IMR-90 (cell line): ENCODE measurements at regions not wholly inside any gene's neighbourhood (a gene's known extent, or its start where the extent isn't known, plus 50 kb on each side); places are given as distances from the start of the nearest gene placed in this dataset.

Experiments used
- ATAC-seq: fragments of 200-7000 bp; cut with Tn5 transposase; 2 replicates; pipeline ENCODE4 v1.9.1; 2020; ENCODE audit warnings: low read depth, mild to moderate bottlenecking, moderate library complexity
- BruUV-seq: library from RNA; stranded (reverse); fragments of 400-500 nt; replicated peaks from 2 replicates; lab custom pipeline; 2021; lab: Mats Ljungman, UMichigan
- CTCF ChIA-PET: fragments of 300-600 bp; formaldehyde crosslinking; extraction: SDS; loops from one replicate; lab custom pipeline; 2021; ENCODE audit warnings: antibody characterized with exemption; lab: Yijun Ruan, JAX
- POLR2A ChIA-PET: fragments of 300-600 bp; sonication (Branson Sonifier 250); formaldehyde crosslinking; loops from one replicate; lab custom pipeline; 2022; ENCODE audit warnings: antibody characterized with exemption; ENCODE audit not compliant: unreplicated experiment; lab: Charles Lee
- DNase-seq: peaks from one replicate; pipeline ENCODE4 v3.0.0; 2013
- H2AFZ ChIP-seq: replicated peaks from 2 replicates; pipeline ENCODE3; 2013; ENCODE audit warnings: low read length, mild to moderate bottlenecking; ENCODE audit not compliant: poor library complexity
- H2AK5ac ChIP-seq: 2 replicates; pipeline ENCODE4 v1.6.1; 2013; ENCODE audit warnings: low read depth, low read length, inconsistent platforms
- H2AK9ac ChIP-seq: replicated peaks from 2 replicates; pipeline ENCODE3; 2013; ENCODE audit warnings: mild to moderate bottlenecking, low read depth, low read length, moderate library complexity; ENCODE audit not compliant: poor library complexity
- H2BK120ac ChIP-seq: 2 replicates; pipeline ENCODE4 v1.6.1; 2013; ENCODE audit warnings: low read depth, low read length, inconsistent platforms
- H2BK15ac ChIP-seq: 3 replicates; pipeline ENCODE4 v1.6.1; 2013; ENCODE audit warnings: low read depth, low read length, inconsistent platforms
- H2BK20ac ChIP-seq: 2 replicates; pipeline ENCODE4 v1.6.1; 2013; ENCODE audit warnings: low read depth, mild to moderate bottlenecking, inconsistent platforms, low read length, moderate library complexity
- H2BK5ac ChIP-seq: 2 replicates; pipeline ENCODE4 v1.6.1; 2013; ENCODE audit warnings: mild to moderate bottlenecking, low read depth, low read length, inconsistent platforms; ENCODE audit not compliant: poor library complexity, severe bottlenecking
- H3K14ac ChIP-seq: replicated peaks from 2 replicates; pipeline ENCODE4 v1.6.1; 2013; ENCODE audit warnings: low read depth, low read length, inconsistent platforms
- H3K18ac ChIP-seq: 2 replicates; pipeline ENCODE4 v1.6.1; 2013; ENCODE audit warnings: low read depth, low read length, control low read depth
- H3K23ac ChIP-seq: 2 replicates; pipeline ENCODE4 v1.6.1; 2013; ENCODE audit warnings: low read depth, low read length, inconsistent platforms
- H3K27ac ChIP-seq: 2 replicates; pipeline ENCODE4 v1.5.1; 2013; ENCODE audit warnings: mild to moderate bottlenecking, control low read depth, low read length; ENCODE audit not compliant: insufficient read depth
- H3K27me3 ChIP-seq: 2 replicates; pipeline ENCODE4 v1.6.1; 2013; ENCODE audit warnings: low read length; ENCODE audit not compliant: control insufficient read depth, insufficient read depth
- H3K36me3 ChIP-seq: 2 replicates; pipeline ENCODE4 v1.6.1; 2013; ENCODE audit warnings: low read length, mixed read lengths; ENCODE audit not compliant: control insufficient read depth, insufficient read depth
- H3K4ac ChIP-seq: 2 replicates; pipeline ENCODE4 v1.6.1; 2013; ENCODE audit warnings: low read depth, low read length, inconsistent platforms
- H3K4me1 ChIP-seq: 2 replicates; pipeline ENCODE4 v1.6.1; 2013; ENCODE audit warnings: low read length, mixed read lengths; ENCODE audit not compliant: control insufficient read depth, insufficient read depth
- H3K4me2 ChIP-seq: 2 replicates; pipeline ENCODE4 v1.6.1; 2013; ENCODE audit warnings: low read depth, mild to moderate bottlenecking, control low read depth, low read length, moderate library complexity
- H3K4me3 ChIP-seq: 2 replicates; pipeline ENCODE4 v1.5.1; 2013; ENCODE audit warnings: low read depth, mild to moderate bottlenecking, control low read depth, low read length, moderate library complexity; ENCODE audit not compliant: insufficient read depth
- H3K56ac ChIP-seq: 2 replicates; pipeline ENCODE4 v1.6.1; 2013; ENCODE audit warnings: low read length, inconsistent platforms; ENCODE audit not compliant: insufficient read depth; ENCODE audit errors: extremely low read depth
- H3K79me1 ChIP-seq, 2 experiments: 2 replicates each; pipeline ENCODE4 v1.6.1; 2013; ENCODE audit warnings: low read length in 2 of 2, inconsistent platforms in 1 of 2, low read depth in 1 of 2
- H3K9ac ChIP-seq: 2 replicates; pipeline ENCODE4 v1.6.1; 2013; ENCODE audit warnings: low read depth, low read length, control low read depth
- H3K9me1 ChIP-seq: 2 replicates; pipeline ENCODE4 v1.6.1; 2013; ENCODE audit warnings: low read length, inconsistent platforms; ENCODE audit not compliant: insufficient read depth
- H3K9me3 ChIP-seq: 2 replicates; pipeline ENCODE4 v1.6.1; 2013; ENCODE audit warnings: low read length; ENCODE audit not compliant: control insufficient read depth, insufficient read depth
- H4K20me1 ChIP-seq: 2 replicates; pipeline ENCODE4 v1.6.1; 2013; ENCODE audit warnings: low read length, inconsistent platforms; ENCODE audit not compliant: insufficient read depth
- H4K5ac ChIP-seq: 2 replicates; pipeline ENCODE4 v1.6.1; 2013; ENCODE audit warnings: mild to moderate bottlenecking, low read depth, low read length, control low read depth
- H4K8ac ChIP-seq, 2 experiments: 2 replicates each; pipeline ENCODE4 v1.6.1; 2013; ENCODE audit warnings: low read depth in 2 of 2, low read length in 2 of 2, control low read depth in 1 of 2, inconsistent platforms in 1 of 2
- H4K91ac ChIP-seq: 2 replicates; pipeline ENCODE4 v1.6.1; 2013; ENCODE audit warnings: low read depth, low read length, inconsistent platforms; ENCODE audit not compliant: insufficient read depth
- BHLHE40 ChIP-seq: fragments of 150-350 bp; IDR thresholded peaks from 2 replicates; pipeline ENCODE4 v1.6.1; 2016; ENCODE audit warnings: mild to moderate bottlenecking, low read depth, low read length
- CEBPB ChIP-seq: IDR thresholded peaks from 2 replicates; pipeline ENCODE4 v1.6.1; 2012; ENCODE audit warnings: low read depth, low read length, improper control_type of control experiment
- CHD1 ChIP-seq: IDR thresholded peaks from 2 replicates; pipeline ENCODE4 v1.6.1; 2012; ENCODE audit warnings: low read depth, low read length, improper control_type of control experiment
- CTCF ChIP-seq: conservative IDR thresholded peaks from 2 replicates; pipeline ENCODE4 v1.5.1; 2012; ENCODE audit warnings: mild to moderate bottlenecking, low read depth, low read length, improper control_type of control experiment
- ELK1 ChIP-seq: fragments of 150-350 bp; IDR thresholded peaks from 2 replicates; pipeline ENCODE4 v1.6.1; 2016; ENCODE audit warnings: low read depth, mild to moderate bottlenecking, low read length, moderate library complexity, borderline replicate concordance
- FOS ChIP-seq: fragments of 150-350 bp; IDR thresholded peaks from 2 replicates; pipeline ENCODE4 v1.6.1; 2016; ENCODE audit warnings: low read depth, low read length
- MAFK ChIP-seq: IDR thresholded peaks from 2 replicates; pipeline ENCODE4 v1.6.1; 2012; ENCODE audit warnings: low read depth, low read length, improper control_type of control experiment
- MAZ ChIP-seq: IDR thresholded peaks from 2 replicates; pipeline ENCODE4 v1.6.1; 2012; ENCODE audit warnings: low read depth, mild to moderate bottlenecking, low read length, improper control_type of control experiment, moderate library complexity, borderline replicate concordance
- MXI1 ChIP-seq: IDR thresholded peaks from 2 replicates; pipeline ENCODE4 v1.6.1; 2012; ENCODE audit warnings: low read depth, mild to moderate bottlenecking, low read length, moderate library complexity, borderline replicate concordance
- NFE2L2 ChIP-seq: fragments of 150-350 bp; IDR thresholded peaks from 2 replicates; pipeline ENCODE4 v1.6.1; 2016; ENCODE audit warnings: low read depth, mild to moderate bottlenecking, low read length
- POLR2A ChIP-seq: IDR thresholded peaks from 2 replicates; pipeline ENCODE4 v1.6.1; 2012; ENCODE audit warnings: mild to moderate bottlenecking, low read depth, low read length
- RAD21 ChIP-seq: IDR thresholded peaks from 2 replicates; pipeline ENCODE4 v1.6.1; 2012; ENCODE audit warnings: low read length, improper control_type of control experiment
- RCOR1 ChIP-seq: IDR thresholded peaks from 2 replicates; pipeline ENCODE4 v1.6.1; 2012; ENCODE audit warnings: mild to moderate bottlenecking, low read length, improper control_type of control experiment; ENCODE audit not compliant: insufficient replicate concordance
- RFX5 ChIP-seq: IDR thresholded peaks from 2 replicates; pipeline ENCODE4 v1.8.0; 2012; ENCODE audit warnings: low read depth, mild to moderate bottlenecking, low read length, moderate library complexity
- SMC3 ChIP-seq: fragments of 150-350 bp; IDR thresholded peaks from 2 replicates; pipeline ENCODE4 v1.6.1; 2016; ENCODE audit warnings: low read depth, mild to moderate bottlenecking, antibody characterized with exemption, low read length, moderate library complexity
- USF2 ChIP-seq: fragments of 150-350 bp; IDR thresholded peaks from 2 replicates; pipeline ENCODE4 v1.6.1; 2017; ENCODE audit warnings: mild to moderate bottlenecking, antibody characterized with exemption, low read length, low read depth
- WGBS, 2 experiments: methylation state at CpG; one replicate each; pipeline versions ENCODE4 v1.1.5 to v1.1.7; 2013; ENCODE audit warnings: missing lambda C conversion rate in 2 of 2; ENCODE audit not compliant: insufficient read length in 1 of 2; ENCODE audit errors: extremely low coverage in 2 of 2; 5-methylcytosine and 5-hydroxymethylcytosine counted together
- dilution Hi-C: fragments of 300-500 bp; cut with HindIII; formaldehyde crosslinking; loops from one replicate; pipeline ENCODE4 v1.14.3; 2018; ENCODE audit warnings: low sequenced_read_pairs; ENCODE audit not compliant: unreplicated experiment
- in situ Hi-C: fragments of 300-500 bp; cut with MboI; formaldehyde crosslinking; loops from 3 replicates; pipeline ENCODE4 v1.14.3; 2019; ENCODE audit warnings: low sequenced_read_pairs, inconsistent platforms, mixed read lengths
- intact Hi-C: fragments of 100-400 bp; cut with micrococcal nuclease; formaldehyde crosslinking; loops from 2 replicates; pipeline ENCODE4 v1.10.0; 2022

GRCh38 chr22:44403602-44404329 is 91.0 kb upstream of the SHISAL1 start:
- H3K18ac ChIP-seq = no peak overlapping the region
- no peak overlapping the region for H4K5ac ChIP-seq
- no peak overlapping the region for H2AK9ac ChIP-seq
- H3K9me3 ChIP-seq = no peaks in the 10 kb centered on the region
- no peak overlapping the region for H2AFZ ChIP-seq
- no peak overlapping the region for H2BK120ac ChIP-seq
- no peak overlapping the region for H3K56ac ChIP-seq
- H3K36me3 ChIP-seq = no peaks in the 10 kb centered on the region
- in situ Hi-C loops = no loop called here
- intact Hi-C loops = no loop called here
- no TSS peak for BruUV-seq
- TF ChIP-seq MXI1 (no peak), CHD1 (no peak), SMC3 (no peak), CEBPB (no peak), RAD21 (no peak), FOS (no peak), CTCF (no peak), ELK1 (no peak), RFX5 (no peak), NFE2L2 (no peak), RCOR1 (no peak), BHLHE40 (no peak), POLR2A (no peak), MAZ (no peak), USF2 (no peak), MAFK (no peak)
- no peak overlapping the region for H2AK5ac ChIP-seq
- H3K4me3 ChIP-seq = no peak overlapping the region
- no peak overlapping the region for H2BK15ac ChIP-seq
- H3K4me2 ChIP-seq = no peak overlapping the region
- ATAC-seq (no peak), DNase-seq (no peak)
- no peak overlapping the region for H3K23ac ChIP-seq
- H3K14ac ChIP-seq = no peak overlapping the region
- H3K27me3 ChIP-seq = peaks cover 14% of the 10 kb centered on the region; the same call in 1 of the 2 replicates
- WGBS, 2 experiments = 80% methylated on average over 2 of the region's 10 CpGs; no CpG with 5 or more reads in 1 of the 2 experiments
- no peak overlapping the region for H3K4ac ChIP-seq
- no peaks in the 10 kb centered on the region for H3K9me1 ChIP-seq
- H4K20me1 ChIP-seq = no peaks in the 10 kb centered on the region
- ChIA-PET POLR2A (no interaction called here), CTCF (no interaction called here)
- no peak overlapping the region for H3K9ac ChIP-seq
- dilution Hi-C loops = no loop called here
- H2BK5ac ChIP-seq = no peak overlapping the region
- H3K79me1 ChIP-seq = no peaks in the 10 kb centered on the region
- H4K8ac ChIP-seq = no peak overlapping the region
- H2BK20ac ChIP-seq = no peak overlapping the region
- H3K27ac ChIP-seq = no peak overlapping the region
- H3K4me1 ChIP-seq = no peaks in the 10 kb centered on the region
- no peak overlapping the region for H4K91ac ChIP-seq
